Lung microvascular endothelial cell (primary cell): ENCODE measurements at regions not wholly inside any gene's neighbourhood (a gene's known extent, or its start where the extent isn't known, plus 50 kb on each side); places are given as distances from the start of the nearest gene placed in this dataset.

Experiments used
- DNase-seq, 2 donors: peaks; one replicate each; pipeline versions ENCODE4 v3.0.0 to v3.0.0-alpha.2; 2010; ENCODE audit warnings: low read depth in 2 of 2

- no peak for DNase-seq
Measured at GRCh38 chr10:78247266-78247665, 213.6 kb downstream of the RPS24 start.

DNA sequence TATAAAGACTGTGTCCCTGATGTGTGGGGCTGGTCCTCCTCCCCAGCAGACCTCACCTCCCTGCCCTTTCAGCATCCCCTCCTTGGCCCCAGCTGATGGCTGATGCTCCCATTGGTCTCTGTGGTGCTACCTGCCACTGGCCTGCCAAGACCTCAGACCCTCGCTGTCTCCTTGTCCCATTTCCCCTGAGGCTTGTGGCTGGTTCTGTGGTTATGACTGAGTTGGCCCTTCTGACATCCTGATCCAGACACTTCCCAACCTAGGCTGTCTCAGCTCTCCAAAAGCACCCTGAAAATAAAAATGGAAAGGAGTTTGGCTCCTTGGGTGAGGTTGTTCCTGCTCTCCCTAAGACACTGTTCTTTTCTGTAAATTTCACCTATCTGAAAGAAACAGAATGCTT is 214.2 kb downstream of the RPS24 start:
- DNase-seq = no peak

DNA sequence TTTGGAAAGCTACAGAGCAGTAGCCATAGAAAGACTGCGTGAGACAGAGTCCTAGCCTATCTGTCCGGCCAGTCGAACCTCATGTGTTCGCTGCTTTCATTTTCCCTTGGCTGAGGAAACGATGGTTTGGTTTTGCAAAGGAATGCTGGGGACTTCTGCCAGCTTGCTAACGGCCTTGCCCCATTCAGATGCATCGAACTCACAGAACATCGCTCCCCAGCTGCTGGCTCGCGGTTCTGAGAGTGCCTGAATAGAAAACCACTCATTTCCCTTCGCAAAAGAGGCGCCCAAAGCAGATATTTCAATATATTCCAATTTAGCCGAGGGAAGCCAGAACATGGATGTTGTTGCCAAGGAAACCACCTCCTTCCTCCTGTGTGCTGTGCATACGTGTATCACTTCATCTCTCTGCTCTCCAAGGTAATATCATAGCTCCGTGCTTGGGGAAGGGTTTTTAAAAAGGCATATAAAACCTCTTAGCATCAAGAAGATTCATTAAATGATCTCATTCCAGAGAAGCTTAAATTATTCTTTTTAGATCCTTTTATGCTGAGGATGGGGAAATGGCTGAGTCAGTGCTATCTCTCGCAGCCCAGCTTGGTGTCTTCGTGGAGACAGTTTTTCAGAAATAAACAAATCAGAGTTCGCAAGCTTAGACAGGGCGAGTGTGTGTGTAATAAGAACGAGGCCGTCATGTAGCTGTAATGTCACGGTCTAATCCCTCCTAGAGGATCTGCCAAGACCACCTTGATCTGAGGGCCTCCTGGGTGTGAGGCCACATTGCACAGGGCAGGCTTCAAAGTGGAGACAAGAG is 215.2 kb downstream of the RPS24 start:
- no peak for DNase-seq

GRCh38 chr10:78249690-78250089 is 216.0 kb downstream of the RPS24 start:
- no peak for DNase-seq

DNA sequence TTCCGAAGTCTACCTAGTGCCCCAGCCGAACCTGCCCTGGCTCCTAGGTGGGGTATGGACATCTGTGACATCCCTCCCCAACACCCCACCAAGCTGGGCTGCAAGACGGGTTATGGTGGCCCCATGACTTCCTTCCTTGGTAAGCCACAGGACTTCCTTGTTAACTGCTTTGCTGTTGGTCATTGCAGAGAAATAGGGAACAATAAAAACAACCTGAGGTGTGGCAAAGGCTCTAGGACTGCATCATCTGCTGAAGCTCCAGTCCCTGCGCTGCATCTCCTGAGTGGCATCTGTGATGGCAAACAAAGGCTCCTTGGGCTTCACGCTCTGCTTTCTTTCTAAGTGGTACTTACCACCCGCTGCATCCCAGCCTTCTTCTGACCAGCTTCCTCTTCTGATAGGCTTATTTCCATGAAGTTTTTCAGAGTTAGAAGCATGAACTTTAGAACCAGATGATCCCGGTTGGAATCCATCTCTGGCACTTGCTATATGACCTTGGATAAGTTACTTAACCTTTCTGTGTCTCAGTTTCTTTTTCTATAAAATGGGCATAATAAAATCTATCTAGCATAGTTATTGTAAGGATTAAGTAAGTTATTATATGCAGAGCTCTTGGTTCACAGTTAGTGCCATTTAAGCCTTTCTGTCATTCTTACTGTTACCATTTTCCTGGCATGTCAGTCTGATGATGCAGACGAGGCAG is 216.8 kb downstream of the RPS24 start:
- no peak for DNase-seq

DNA sequence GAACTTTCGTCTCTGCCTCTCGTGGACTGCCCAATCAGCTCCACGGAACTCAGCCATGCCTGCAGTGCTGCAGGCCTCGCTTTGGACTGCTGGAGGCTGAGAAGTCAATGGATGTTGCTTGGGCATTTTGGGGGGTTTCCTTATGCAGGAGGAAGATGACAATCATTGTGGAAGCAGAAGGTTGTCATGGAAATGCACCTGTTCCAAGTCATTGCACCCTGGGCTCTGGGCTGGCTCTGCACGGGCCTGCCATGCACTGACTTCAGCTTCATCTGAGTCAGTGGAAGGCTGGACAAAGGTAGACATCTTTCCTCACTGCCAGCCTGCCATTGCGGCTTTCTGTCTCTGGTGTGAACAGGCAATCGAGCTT is 217.3 kb downstream of the RPS24 start:
- no peak for DNase-seq

- no peak for DNase-seq
Measured at GRCh38 chr10:78252286-78252685, 218.6 kb downstream of the RPS24 start.

DNA sequence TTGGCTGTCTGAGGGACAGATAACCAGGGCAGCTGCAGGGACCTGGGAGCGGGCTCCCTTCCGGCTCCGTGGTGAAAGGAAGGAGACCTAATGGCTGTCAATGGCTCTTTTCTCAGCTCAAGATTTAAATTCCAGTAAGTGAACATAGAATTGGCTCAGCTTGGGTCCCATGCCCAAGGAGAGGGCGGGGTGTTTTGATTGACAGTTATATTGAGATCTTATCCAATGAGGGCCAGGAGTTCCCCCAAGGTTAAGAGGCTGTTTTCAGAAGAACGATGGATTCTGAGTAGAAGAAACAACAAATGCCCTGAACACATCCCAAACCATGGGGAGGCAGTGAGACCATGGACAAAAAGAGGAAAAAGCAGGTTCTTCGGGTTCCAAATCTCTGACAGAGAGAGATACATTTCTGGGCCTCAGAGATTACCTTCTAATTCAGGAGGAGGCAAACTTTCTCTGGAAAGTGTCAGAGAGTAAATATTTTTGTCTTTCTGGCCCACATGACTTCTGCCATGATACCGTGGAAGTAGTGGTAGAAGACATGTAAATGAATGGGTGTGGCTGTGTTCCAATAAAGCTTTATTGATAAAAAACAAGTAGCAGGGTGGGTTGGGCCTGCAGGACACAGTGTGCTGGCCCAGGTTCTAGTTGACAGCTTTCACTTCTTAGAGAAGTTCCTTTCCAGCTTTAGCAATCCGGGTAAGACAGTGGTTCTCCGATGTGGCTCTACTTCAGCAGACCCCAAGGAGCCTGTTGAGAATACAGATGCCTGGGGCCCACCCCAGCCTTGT is 219.6 kb downstream of the RPS24 start:
- no peak for DNase-seq

DNA sequence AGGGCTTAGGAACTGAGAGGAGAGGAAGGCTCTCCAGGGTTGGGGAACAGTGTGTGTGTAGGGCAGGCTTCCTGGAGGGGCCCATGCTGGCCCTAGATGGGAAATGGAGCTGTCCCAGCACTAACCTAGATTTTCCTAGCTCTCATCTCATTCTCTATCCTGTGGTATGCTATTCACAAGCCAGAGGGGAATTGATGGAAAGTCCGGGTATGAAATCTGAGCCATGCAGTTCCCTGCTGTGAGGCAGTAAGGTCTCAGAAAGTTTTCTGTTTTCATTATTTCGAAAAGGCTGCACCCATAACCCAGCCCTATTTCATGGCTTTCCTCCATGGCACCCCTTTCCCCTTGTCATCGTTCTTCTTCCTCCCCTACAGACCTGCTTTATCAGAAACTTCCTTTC is 220.3 kb downstream of the RPS24 start:
- no peak for DNase-seq

GRCh38 chr10:78255214-78255613 is 221.6 kb downstream of the RPS24 start:
- peak in 1 of 2 donors; percentile 7 for DNase-seq

GRCh38 chr10:78255796-78256638 is 222.4 kb downstream of the RPS24 start:
- DNase-seq = peak; percentile 64 to 95

DNA sequence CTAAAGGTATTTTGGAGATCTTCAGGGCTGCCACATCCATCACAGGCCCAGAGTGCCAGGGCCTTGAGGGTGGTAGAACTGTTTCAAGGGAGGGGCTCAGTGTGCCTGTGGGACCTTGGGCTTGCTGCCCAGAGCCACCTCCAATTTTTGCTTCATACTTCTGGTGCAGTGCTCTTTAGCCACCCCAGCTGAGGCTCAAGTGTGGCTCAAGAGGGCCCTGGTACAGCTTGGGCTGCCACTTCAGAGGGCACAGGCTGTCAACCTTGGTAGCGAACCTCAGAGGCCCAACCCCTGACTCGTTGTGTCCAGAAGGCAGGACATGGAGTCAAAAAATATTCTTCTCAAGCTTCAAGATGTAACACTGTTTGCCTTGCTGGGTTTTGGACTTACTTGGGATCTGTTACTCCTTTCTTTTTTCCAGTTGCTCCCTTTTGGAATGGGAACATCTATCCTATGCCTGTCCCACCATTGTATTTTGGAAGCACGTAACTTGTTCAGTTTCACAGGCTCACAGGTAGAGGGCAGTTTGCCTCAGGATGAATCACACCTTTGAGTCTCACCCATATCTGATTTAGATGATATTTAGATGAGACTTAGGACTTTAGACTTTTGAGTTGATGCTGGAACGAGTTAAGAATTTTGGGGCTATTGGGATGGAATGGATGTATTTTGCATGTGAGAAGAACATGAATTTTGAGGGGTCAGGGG is 224.8 kb downstream of the RPS24 start:
- no peak for DNase-seq

DNA sequence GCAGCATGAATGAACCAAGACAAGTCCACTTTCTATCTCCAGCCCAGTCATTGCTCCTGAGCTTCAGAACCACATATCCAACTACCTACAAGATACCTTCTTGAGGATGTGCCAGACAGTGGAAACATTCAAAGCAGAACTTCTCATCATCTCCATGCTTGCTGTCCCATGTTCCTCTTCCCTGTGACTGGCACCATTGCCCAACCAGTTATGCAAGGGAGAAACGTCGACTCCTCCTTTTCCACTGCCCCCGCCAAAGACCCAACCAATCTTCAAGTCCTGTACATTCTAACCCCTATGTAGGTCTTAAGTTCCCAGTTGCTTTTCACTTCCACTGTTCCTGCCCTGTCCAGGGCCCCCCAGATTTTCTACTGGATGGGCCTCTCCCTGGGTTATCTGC is 225.7 kb downstream of the RPS24 start:
- DNase-seq = no peak

DNA sequence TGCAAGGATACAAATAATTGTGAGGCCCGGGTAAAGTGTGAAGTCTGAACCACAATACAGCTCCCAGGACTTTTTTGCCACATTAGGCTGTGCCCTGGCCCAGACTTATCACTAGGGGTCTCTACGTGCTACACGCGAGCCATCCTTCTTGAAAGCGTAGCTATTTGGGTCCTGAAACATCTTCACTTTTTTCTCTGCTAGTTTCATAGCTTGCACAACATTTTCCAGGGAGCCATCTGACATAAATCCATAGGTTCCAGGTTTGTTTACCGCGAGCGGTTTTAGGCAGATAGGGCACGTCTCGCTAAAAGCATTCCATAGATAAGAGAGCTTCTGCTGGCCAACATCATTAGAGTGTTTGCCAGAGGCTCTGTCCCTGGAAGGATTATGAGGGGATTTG is 226.5 kb downstream of the RPS24 start:
- DNase-seq = no peak

DNA sequence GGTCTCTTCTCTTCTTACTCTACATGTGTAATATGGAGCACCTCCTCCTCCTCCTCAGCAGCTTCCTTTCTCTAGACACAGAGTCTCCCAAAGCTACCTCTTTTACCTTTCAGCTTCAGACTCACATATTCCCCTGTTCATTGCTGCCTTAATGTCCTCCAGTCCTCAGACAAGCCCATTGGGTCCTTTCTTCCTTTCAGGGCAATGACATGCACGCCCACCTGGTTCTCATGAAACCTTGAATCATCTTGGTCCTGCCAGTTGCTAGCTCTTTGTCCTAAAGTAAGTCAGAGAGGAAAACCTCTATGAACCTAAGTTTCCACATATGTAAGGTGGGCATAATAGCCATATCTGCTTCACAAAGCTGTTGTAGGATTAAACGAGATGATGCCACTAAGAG is 227.0 kb downstream of the RPS24 start:
- DNase-seq = no peak

GRCh38 chr10:78261291-78261690 is 227.6 kb downstream of the RPS24 start:
- no peak for DNase-seq

DNA sequence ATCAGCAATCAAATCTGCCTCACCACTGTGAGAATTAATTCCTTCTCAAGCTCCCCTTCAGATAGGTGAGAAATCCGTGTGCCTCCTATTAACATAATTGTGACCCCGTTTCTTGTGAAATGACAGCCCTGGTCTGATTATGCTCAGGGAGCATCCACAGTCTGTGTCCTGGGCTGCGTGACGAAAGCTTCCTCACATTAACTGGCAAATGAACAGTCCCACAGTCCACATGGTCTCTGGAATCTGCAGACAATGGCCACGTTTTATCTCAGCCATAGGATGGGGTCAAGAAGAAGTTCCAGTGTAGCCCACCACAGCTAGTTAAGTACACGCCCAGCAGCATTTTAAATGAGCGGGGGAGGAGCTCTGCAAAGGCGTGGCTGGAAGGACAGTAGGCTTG is 229.2 kb downstream of the RPS24 start:
- DNase-seq = no peak

- DNase-seq = no peak
Measured at GRCh38 chr10:78263521-78263988, 229.9 kb downstream of the RPS24 start.

DNA sequence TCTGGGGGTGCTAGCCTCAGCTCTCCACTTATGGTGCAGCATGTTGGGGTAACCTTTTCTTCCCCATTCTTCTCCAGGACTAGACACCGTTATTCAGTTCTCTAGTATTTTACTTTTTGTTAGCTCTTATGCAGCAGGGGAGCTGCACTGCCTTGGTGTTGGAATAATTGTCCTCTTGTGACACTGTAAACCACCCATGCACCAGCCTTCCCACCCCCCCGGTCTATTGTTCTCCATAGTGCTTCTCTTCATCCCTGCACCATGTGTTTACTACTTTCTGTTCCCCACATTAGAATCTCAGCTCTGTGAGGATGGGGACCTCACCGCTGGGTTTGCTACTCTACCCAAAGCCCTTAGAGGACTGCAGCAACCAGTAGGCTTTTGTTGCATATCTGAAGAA is 230.7 kb downstream of the RPS24 start:
- no peak for DNase-seq

GRCh38 chr10:78266741-78267469 is 233.2 kb downstream of the RPS24 start:
- no peak for DNase-seq
